Lower lobe of right lung (tissue), 2 donors: ENCODE measurements at regions not wholly inside any gene's neighbourhood (a gene's known extent, or its start where the extent isn't known, plus 50 kb on each side); places are given as distances from the start of the nearest gene placed in this dataset.

ENCODE experiments used
- ATAC-seq, 2 donors: fragments of 200-7000 bp; cut with Tn5 transposase; one replicate each; pipeline ENCODE4 v1.9.1; 2020 to 2022; ENCODE audit warnings: mild to moderate bottlenecking in 2 of 2, moderate library complexity in 2 of 2
- DNase-seq: peaks from one replicate; pipeline ENCODE4 v3.0.0-alpha.2; 2020
- H3K27ac ChIP-seq: fragments of 200-600 bp; one replicate; pipeline ENCODE4 v1.8.0; 2022
- H3K27me3 ChIP-seq: fragments of 200-600 bp; one replicate; pipeline ENCODE4 v1.8.0; 2022; ENCODE audit warnings: low read depth
- H3K36me3 ChIP-seq: fragments of 200-600 bp; one replicate; pipeline ENCODE4 v1.8.0; 2022; ENCODE audit warnings: mild to moderate bottlenecking
- H3K4me1 ChIP-seq: fragments of 200-600 bp; one replicate; pipeline ENCODE4 v1.8.0; 2022
- H3K4me3 ChIP-seq: fragments of 200-600 bp; one replicate; pipeline ENCODE4 v1.8.0; 2022; ENCODE audit warnings: mild to moderate bottlenecking
- H3K9me3 ChIP-seq: fragments of 200-600 bp; one replicate; pipeline ENCODE4 v1.8.0; 2022
- intact Hi-C: fragments of 100-400 bp; cut with DNase I; formaldehyde crosslinking; loops from one replicate; pipeline ENCODE4 v1.11.0; 2022
- TF ChIP-seq, protein P1 (sequence below): fragments of 200-600 bp; IDR thresholded peaks from one replicate; pipeline ENCODE4 v1.8.0; 2022; ENCODE audit warnings: antibody characterized with exemption, mild to moderate bottlenecking
- donor health status: DM: no; HTN: yes; CAD: no; lungs with severe emphysema.

DNA sequence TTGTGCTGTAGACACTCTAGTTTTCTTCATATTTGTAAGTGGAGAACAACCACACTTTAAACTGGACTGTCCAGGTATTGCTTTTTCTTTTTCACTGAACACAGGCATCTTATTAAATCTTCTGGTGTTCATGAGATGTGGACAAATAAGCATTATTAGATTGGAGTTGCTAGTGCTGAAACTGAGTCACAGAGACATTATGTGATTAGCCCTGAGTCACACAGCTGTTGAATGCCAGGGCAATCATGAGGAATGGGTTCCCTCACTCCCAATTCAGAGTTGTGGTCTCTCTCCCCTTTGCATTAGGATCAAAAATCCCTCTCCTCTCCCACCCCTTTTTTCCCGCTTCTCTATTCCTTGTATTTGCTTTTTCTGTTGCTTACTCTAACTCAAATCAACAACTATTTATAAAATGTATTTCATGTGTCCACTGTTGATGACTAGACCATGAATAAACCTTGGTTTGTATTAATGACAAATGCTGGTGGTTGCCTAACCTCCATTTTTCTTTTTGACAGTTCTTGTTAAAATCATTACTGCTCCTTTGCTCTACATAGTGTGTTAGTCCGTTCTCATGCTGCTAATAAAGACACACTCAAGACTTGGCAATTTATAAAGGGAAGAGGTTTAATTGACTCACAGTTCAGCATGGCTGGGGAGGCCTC is 738.2 kb downstream of the BRINP1 start:
- Histone ChIP-seq H3K4me3 (no peak overlapping the region), H3K27me3 (no peaks in the 10 kb centered on the region), H3K27ac (no peak overlapping the region), H3K36me3 (no peaks in the 10 kb centered on the region), H3K4me1 (no peaks in the 10 kb centered on the region), H3K9me3 (no peaks in the 10 kb centered on the region)
- no peak for DNase-seq
- intact Hi-C loops, result no loop called here
- no peak for ATAC-seq
- TF ChIP-seq, protein P1, sequence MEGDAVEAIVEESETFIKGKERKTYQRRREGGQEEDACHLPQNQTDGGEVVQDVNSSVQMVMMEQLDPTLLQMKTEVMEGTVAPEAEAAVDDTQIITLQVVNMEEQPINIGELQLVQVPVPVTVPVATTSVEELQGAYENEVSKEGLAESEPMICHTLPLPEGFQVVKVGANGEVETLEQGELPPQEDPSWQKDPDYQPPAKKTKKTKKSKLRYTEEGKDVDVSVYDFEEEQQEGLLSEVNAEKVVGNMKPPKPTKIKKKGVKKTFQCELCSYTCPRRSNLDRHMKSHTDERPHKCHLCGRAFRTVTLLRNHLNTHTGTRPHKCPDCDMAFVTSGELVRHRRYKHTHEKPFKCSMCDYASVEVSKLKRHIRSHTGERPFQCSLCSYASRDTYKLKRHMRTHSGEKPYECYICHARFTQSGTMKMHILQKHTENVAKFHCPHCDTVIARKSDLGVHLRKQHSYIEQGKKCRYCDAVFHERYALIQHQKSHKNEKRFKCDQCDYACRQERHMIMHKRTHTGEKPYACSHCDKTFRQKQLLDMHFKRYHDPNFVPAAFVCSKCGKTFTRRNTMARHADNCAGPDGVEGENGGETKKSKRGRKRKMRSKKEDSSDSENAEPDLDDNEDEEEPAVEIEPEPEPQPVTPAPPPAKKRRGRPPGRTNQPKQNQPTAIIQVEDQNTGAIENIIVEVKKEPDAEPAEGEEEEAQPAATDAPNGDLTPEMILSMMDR, result no peak

- Histone ChIP-seq H3K36me3 (no peaks in the 10 kb centered on the region), H3K4me1 (no peaks in the 10 kb centered on the region), H3K4me3 (no peak overlapping the region), H3K27me3 (no peaks in the 10 kb centered on the region), H3K27ac (no peak overlapping the region), H3K9me3 (no peaks in the 10 kb centered on the region)
- intact Hi-C loops, result no loop called here
- DNase-seq, result no peak
- TF ChIP-seq, protein P1, result no peak
- ATAC-seq, result no peak
These were observed 737.3 kb downstream of the BRINP1 start for GRCh38 chr9:118631956-118632355.

GRCh38 chr9:118635416-118635815 is 733.8 kb downstream of the BRINP1 start:
- TF ChIP-seq, protein P1, result no peak
- intact Hi-C loops, result no loop called here
- no peak overlapping the region for H3K27ac ChIP-seq
- ATAC-seq, result no peak
- no peaks in the 10 kb centered on the region for H3K27me3 ChIP-seq
- DNase-seq, result no peak
- H3K9me3 ChIP-seq, result no peaks in the 10 kb centered on the region
- no peak overlapping the region for H3K4me3 ChIP-seq
- H3K36me3 ChIP-seq, result no peaks in the 10 kb centered on the region
- no peaks in the 10 kb centered on the region for H3K4me1 ChIP-seq

DNA sequence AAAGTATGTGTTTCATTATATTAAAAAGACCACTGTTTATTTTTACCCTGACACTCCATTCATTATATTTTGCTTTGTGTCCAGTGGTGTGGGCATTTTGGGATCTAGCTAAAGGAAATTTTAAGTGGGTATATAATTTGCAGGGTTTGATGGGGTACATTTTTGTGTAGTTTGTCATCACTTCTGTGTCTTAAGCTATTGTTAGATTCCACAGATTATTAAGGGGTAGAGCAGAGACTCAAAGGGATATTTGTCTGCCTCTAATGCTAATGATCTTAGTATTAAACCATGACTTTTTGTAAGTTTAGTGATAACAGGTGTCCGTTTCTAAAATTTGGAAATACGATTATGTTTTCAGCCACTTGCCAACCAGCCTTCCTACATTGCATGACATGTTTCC is 731.6 kb downstream of the BRINP1 start:
- no peak for ATAC-seq
- no peak overlapping the region for H3K4me3 ChIP-seq
- DNase-seq, result no peak
- H3K36me3 ChIP-seq, result no peaks in the 10 kb centered on the region
- peaks cover under 1% of the 10 kb centered on the region for H3K4me1 ChIP-seq
- no peaks in the 10 kb centered on the region for H3K9me3 ChIP-seq
- no peak overlapping the region for H3K27ac ChIP-seq
- intact Hi-C loops, result no loop called here
- no peaks in the 10 kb centered on the region for H3K27me3 ChIP-seq
- TF ChIP-seq, protein P1, result no peak

GRCh38 chr9:118640836-118641560 is 728.2 kb downstream of the BRINP1 start:
- H3K4me1 ChIP-seq, result peaks cover 9% of the 10 kb centered on the region
- intact Hi-C loops, result no loop called here
- TF ChIP-seq, protein P1, result no peak
- peaks cover 6% of the 10 kb centered on the region for H3K9me3 ChIP-seq
- no peak overlapping the region for H3K4me3 ChIP-seq
- no peak overlapping the region for H3K27ac ChIP-seq
- no peak for DNase-seq
- H3K27me3 ChIP-seq, result no peaks in the 10 kb centered on the region
- no peaks in the 10 kb centered on the region for H3K36me3 ChIP-seq
- ATAC-seq, result no peak
